Left ventricle myocardium inferior (tissue), 1 donor: ENCODE measurements at regions not wholly inside any gene's neighbourhood (a gene's known extent, or its start where the extent isn't known, plus 50 kb on each side); places are given as distances from the start of the nearest gene placed in this dataset.

ENCODE experiments used
- DNase-seq: peaks from one replicate; pipeline ENCODE4 v3.0.0-alpha.2; 2020
- H3K27ac ChIP-seq: fragments of 200-600 bp; replicated peaks from 2 replicates; pipeline ENCODE4 v1.8.0; 2021
- H3K27me3 ChIP-seq: fragments of 200-600 bp; 2 replicates; pipeline ENCODE4 v1.8.0; 2021; ENCODE audit warnings: low read depth
- H3K36me3 ChIP-seq: fragments of 200-600 bp; 2 replicates; pipeline ENCODE4 v1.8.0; 2021
- H3K4me1 ChIP-seq: fragments of 200-600 bp; 2 replicates; pipeline ENCODE4 v1.8.0; 2021
- H3K4me3 ChIP-seq: fragments of 200-600 bp; 2 replicates; pipeline ENCODE4 v1.8.0; 2021; ENCODE audit warnings: mild to moderate bottlenecking, moderate library complexity
- H3K9me3 ChIP-seq: fragments of 200-600 bp; replicated peaks from 2 replicates; pipeline ENCODE4 v1.8.0; 2021
- intact Hi-C: fragments of 100-400 bp; cut with micrococcal nuclease; formaldehyde crosslinking; loops from one replicate; pipeline ENCODE4 v1.11.0; 2022
- TF ChIP-seq, protein P1 (sequence below): fragments of 200-600 bp; IDR thresholded peaks from 2 replicates; pipeline ENCODE4 v1.8.0; 2021; ENCODE audit warnings: antibody characterized with exemption, mild to moderate bottlenecking, borderline replicate concordance
- donor health status: DM: no; HTN: yes; CAD: no; lungs with severe emphysema.

DNA sequence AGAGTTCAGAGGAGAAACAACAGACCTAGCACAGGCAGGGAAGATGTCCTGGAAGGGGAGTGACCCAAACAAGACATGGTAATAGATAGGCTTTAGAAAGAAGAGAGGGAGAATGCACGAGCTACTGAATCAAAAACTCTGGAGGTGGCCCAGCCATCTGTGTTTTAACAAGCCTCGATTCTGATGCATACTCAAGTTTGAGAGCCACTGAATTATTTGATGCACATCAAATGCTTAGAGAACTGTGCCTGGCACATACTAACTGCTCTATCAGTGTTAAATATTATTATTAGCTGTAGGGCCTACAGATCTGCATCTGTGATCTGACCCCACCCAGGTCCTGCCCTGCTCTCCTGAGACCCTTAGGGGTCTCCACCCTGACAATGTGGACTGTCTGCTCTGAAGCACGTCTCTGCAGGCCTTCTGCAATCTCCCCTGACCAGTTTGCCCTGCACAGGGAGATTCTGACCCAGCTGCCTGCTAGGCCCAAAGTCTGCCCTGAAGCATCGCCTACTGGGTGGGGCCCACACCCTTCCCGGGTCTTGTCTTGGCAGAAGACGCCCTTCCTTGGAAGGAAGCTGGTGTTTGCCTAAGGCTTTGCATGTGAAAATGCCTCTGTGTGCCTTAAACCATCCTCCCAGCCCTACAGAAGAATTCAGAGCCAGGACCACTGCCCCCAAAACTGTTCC, 201.5 kb upstream of the KLF3 start:
- H3K27ac ChIP-seq: no peak overlapping the region
- H3K4me1 ChIP-seq: peaks cover 4% of the 10 kb centered on the region
- no peaks in the 10 kb centered on the region for H3K36me3 ChIP-seq
- DNase-seq: no peak
- H3K4me3 ChIP-seq: no peak overlapping the region
- TF ChIP-seq, protein P1, sequence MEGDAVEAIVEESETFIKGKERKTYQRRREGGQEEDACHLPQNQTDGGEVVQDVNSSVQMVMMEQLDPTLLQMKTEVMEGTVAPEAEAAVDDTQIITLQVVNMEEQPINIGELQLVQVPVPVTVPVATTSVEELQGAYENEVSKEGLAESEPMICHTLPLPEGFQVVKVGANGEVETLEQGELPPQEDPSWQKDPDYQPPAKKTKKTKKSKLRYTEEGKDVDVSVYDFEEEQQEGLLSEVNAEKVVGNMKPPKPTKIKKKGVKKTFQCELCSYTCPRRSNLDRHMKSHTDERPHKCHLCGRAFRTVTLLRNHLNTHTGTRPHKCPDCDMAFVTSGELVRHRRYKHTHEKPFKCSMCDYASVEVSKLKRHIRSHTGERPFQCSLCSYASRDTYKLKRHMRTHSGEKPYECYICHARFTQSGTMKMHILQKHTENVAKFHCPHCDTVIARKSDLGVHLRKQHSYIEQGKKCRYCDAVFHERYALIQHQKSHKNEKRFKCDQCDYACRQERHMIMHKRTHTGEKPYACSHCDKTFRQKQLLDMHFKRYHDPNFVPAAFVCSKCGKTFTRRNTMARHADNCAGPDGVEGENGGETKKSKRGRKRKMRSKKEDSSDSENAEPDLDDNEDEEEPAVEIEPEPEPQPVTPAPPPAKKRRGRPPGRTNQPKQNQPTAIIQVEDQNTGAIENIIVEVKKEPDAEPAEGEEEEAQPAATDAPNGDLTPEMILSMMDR: no peak
- peaks cover 6% of the 10 kb centered on the region for H3K9me3 ChIP-seq
- intact Hi-C loops: no loop called here
- H3K27me3 ChIP-seq: no peaks in the 10 kb centered on the region

DNA sequence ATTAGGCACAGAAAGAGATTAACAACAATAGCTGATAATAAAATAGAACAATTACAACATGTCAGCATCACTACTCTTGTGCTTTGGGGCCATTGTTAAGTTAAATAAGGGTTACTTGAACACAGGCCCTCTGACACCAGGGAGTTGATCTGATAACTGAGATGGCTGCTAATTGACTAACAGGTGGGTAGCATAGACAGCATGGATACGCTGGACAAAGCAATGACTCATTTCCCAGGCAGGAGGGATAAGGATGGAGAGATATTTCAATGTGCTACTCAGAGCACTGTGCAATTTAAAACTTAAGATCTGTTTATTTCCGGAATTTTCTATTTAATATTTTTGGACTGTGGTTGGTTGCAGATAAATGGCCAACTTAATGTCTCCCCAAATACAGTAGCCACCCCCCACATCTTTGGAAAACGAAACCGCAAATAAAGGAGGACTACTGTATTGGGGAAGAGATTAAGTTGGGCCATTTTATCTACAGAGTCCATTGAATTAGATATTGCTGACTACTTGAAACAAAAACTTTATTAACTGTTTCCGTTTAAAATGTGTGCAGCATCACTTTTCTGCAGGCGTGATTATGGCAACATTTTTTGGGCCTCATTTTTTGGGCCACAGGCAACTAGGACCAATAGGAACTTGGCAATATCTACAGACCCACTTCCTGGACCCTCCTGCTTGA, 200.6 kb upstream of the KLF3 start:
- TF ChIP-seq, protein P1: no peak
- Histone ChIP-seq H3K4me3 (no peak overlapping the region), H3K4me1 (peaks cover 4% of the 10 kb centered on the region), H3K27me3 (no peaks in the 10 kb centered on the region), H3K27ac (no peak overlapping the region), H3K9me3 (peaks cover 8% of the 10 kb centered on the region), H3K36me3 (no peaks in the 10 kb centered on the region)
- intact Hi-C loops: no loop called here
- no peak for DNase-seq

DNA sequence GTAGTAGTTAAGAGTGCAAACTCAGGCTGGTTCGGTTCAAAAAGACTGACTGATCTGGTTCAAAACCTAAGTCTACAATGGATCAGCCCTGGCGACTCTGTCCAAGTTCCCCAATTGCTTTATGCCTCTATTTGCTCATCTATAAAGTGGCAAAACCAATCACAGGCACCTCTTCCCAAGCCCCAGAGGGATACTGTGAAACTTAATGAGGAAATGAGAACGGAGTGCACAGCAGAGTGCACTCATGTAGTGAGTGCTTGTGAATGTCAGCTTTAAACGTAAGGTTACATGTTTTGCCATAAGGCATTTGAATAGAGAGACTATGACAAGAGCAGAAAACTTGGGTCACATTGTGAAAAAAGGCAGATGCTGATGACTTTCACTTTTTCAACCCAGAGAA, 199.7 kb upstream of the KLF3 start:
- Histone ChIP-seq H3K27ac (no peak overlapping the region), H3K4me1 (peaks cover 4% of the 10 kb centered on the region), H3K9me3 (peaks cover 8% of the 10 kb centered on the region), H3K27me3 (no peaks in the 10 kb centered on the region), H3K36me3 (no peaks in the 10 kb centered on the region), H3K4me3 (no peak overlapping the region)
- DNase-seq: no peak
- TF ChIP-seq, protein P1: no peak
- intact Hi-C loops: no loop called here

DNA sequence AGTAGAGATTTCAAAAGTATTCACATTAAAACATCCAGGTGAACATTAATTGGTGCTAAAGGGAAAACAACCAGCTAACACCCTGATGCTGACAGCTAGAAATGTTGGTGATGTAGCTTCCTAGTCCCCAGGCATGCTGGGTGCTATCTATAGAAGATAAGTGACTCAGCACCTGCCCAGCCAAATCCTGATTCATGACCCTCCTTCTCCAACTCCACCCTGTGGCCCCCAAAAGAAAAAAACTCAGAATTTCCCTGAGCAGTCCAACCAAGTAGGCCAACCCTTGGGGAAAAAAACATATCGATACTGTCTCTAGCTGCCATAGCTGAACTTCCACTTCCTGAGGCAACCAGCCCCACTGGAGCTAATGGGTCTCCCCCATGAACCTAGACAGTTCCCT, 197.6 kb upstream of the KLF3 start:
- Histone ChIP-seq H3K27ac (no peak overlapping the region), H3K9me3 (peaks cover 8% of the 10 kb centered on the region), H3K36me3 (no peaks in the 10 kb centered on the region), H3K27me3 (no peaks in the 10 kb centered on the region), H3K4me3 (no peak overlapping the region), H3K4me1 (peaks cover 4% of the 10 kb centered on the region)
- TF ChIP-seq, protein P1: no peak
- no peak for DNase-seq
- intact Hi-C loops: no loop called here

DNA sequence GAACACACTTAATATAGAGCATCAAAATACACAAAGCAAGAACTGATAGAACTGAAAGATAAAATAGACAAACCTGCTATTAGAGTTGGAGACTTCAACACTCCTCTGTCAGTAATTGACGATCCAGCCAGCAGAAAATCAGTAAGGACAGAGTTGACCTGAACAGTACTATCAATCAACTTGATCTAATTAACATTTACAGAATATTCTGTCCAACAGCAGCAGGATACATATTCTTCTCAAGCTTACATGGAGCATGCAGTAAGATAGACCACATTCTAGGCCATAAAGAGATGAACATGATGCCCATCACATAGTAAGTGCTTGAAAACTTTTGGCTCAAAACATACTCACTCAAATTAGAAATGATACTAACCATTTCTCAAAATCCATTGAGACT, 196.7 kb upstream of the KLF3 start:
- TF ChIP-seq, protein P1: no peak
- Histone ChIP-seq H3K36me3 (no peaks in the 10 kb centered on the region), H3K27ac (no peak overlapping the region), H3K9me3 (peaks cover 8% of the 10 kb centered on the region), H3K27me3 (no peaks in the 10 kb centered on the region), H3K4me3 (no peak overlapping the region), H3K4me1 (peaks cover 4% of the 10 kb centered on the region)
- intact Hi-C loops: no loop called here
- DNase-seq: no peak
